PC-3 (cell line): ENCODE measurements at regions not wholly inside any gene's neighbourhood (a gene's known extent, or its start where the extent isn't known, plus 50 kb on each side); places are given as distances from the start of the nearest gene placed in this dataset.

ENCODE experiments used
- ATAC-seq: fragments of 200-7000 bp; cut with Tn5 transposase; 2 replicates; pipeline ENCODE4 v1.9.1; 2020; ENCODE audit warnings: mild to moderate bottlenecking, moderate library complexity
- BruUV-seq: library from RNA; stranded (reverse); fragments of 400-500 nt; replicated peaks from 2 replicates; lab custom pipeline; 2021; lab: Mats Ljungman, UMichigan
- CTCF ChIA-PET: fragments of 300-600 bp; sonication (Branson Sonifier 250); formaldehyde crosslinking; loops from one replicate; lab custom pipeline; 2022; ENCODE audit warnings: antibody characterized with exemption; lab: Charles Lee
- POLR2A ChIA-PET: fragments of 300-600 bp; sonication (Branson Sonifier 250); formaldehyde crosslinking; loops from one replicate; lab custom pipeline; 2022; ENCODE audit warnings: antibody characterized with exemption; ENCODE audit not compliant: unreplicated experiment; lab: Charles Lee
- DNase-seq: peaks from one replicate; pipeline ENCODE4 v3.0.0-alpha.2; 2015
- H2AFZ ChIP-seq: fragments of 300-600 bp; sonication (generic); 2 replicates; pipeline ENCODE4 v1.6.0; 2016; ENCODE audit warnings: antibody characterized with exemption, low read length
- H3F3A ChIP-seq: fragments of 300-600 bp; sonication (generic); one replicate; pipeline ENCODE4 v1.6.0; 2017; ENCODE audit warnings: antibody characterized with exemption, low read length, control low read depth, mild to moderate bottlenecking; ENCODE audit not compliant: unreplicated experiment
- H3K27ac ChIP-seq: fragments of 300-600 bp; sonication (generic); 2 replicates; pipeline ENCODE4 v1.5.1; 2016; ENCODE audit warnings: mild to moderate bottlenecking, low read length
- H3K27me3 ChIP-seq: fragments of 300-600 bp; sonication (generic); 2 replicates; pipeline ENCODE4 v1.6.1; 2016; ENCODE audit warnings: low read length, mixed read lengths
- H3K36me3 ChIP-seq: fragments of 300-600 bp; sonication (generic); 2 replicates; pipeline ENCODE4 v1.6.1; 2016; ENCODE audit warnings: low read depth, mixed run types, low read length, mixed read lengths
- H3K4me1 ChIP-seq: fragments of 300-600 bp; sonication (generic); 2 replicates; pipeline ENCODE4 v1.5.1; 2016; ENCODE audit warnings: low read length; ENCODE audit not compliant: insufficient read depth
- H3K4me2 ChIP-seq: fragments of 300-600 bp; sonication (generic); 2 replicates; pipeline ENCODE4 v1.6.0; 2016; ENCODE audit warnings: low read length
- H3K4me3 ChIP-seq: fragments of 300-600 bp; sonication (generic); 2 replicates; pipeline ENCODE4 v1.5.1; 2016; ENCODE audit warnings: mild to moderate bottlenecking, low read length, mixed read lengths
- H3K79me2 ChIP-seq: fragments of 300-600 bp; sonication (generic); 2 replicates; pipeline ENCODE4 v1.6.1; 2017; ENCODE audit warnings: low read length, mixed read lengths
- H3K9ac ChIP-seq: fragments of 300-600 bp; sonication (generic); 2 replicates; pipeline ENCODE4 v1.6.0; 2016; ENCODE audit warnings: mild to moderate bottlenecking, low read length
- H3K9me2 ChIP-seq: fragments of 300-600 bp; sonication (generic); replicated peaks from 2 replicates; pipeline ENCODE4 v1.6.1; 2016; ENCODE audit warnings: mixed run types, low read length, mixed read lengths
- H3K9me3 ChIP-seq: fragments of 300-600 bp; sonication (generic); 2 replicates; pipeline ENCODE4 v1.6.1; 2016; ENCODE audit warnings: low read length, mixed read lengths
- H4K20me1 ChIP-seq: fragments of 300-600 bp; sonication (generic); 2 replicates; pipeline ENCODE4 v1.6.1; 2016; ENCODE audit warnings: low read length, mixed read lengths
- EZH2 ChIP-seq: fragments of 300-600 bp; sonication (generic); IDR thresholded peaks from one replicate; pipeline ENCODE4 v1.6.1; 2017; ENCODE audit warnings: antibody characterized with exemption, mild to moderate bottlenecking, low read length; ENCODE audit not compliant: unreplicated experiment
- EZH2phosphoT487 ChIP-seq: fragments of 300-600 bp; sonication (generic); IDR thresholded peaks from 2 replicates; pipeline ENCODE4 v1.6.1; 2018; ENCODE audit warnings: mild to moderate bottlenecking, antibody characterized with exemption, low read length, borderline replicate concordance
- intact Hi-C: fragments of 100-400 bp; cut with micrococcal nuclease; formaldehyde crosslinking; loops from 2 replicates; pipeline ENCODE4 v1.9.0; 2023
- TF ChIP-seq, protein P1 (sequence below): fragments of 300-600 bp; sonication (generic); conservative IDR thresholded peaks from 2 replicates; pipeline ENCODE4 v1.5.1; 2017; ENCODE audit warnings: antibody characterized with exemption, low read depth, mild to moderate bottlenecking, low read length

DNA sequence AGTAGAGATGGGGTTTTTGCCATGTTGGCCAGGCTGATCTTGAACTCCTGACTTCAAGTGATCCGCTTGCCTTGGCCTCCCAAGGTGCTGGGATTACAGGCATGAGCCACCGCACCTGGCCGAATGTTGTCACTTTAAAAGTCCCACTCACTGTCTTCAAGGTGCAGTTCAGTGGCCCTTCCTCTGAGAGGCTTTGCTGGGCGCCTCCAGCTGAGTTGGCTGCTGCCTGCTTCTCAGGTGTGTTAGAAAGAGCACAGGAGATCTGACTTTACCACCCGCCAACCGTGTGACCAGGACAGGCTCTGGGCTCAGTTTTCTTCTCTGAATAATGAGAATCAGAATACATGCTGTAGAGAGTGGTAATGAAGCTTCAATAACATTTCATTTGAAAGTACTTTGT lies 207.4 kb downstream of the CEP135 start:
- H3K9me3 ChIP-seq, result no peaks in the 10 kb centered on the region
- H3K27ac ChIP-seq, result no peak overlapping the region
- intact Hi-C loops, result no loop called here
- ChIA-PET POLR2A (no interaction called here), CTCF (no interaction called here)
- ATAC-seq, result no peak
- no peaks in the 10 kb centered on the region for H3K36me3 ChIP-seq
- no peaks in the 10 kb centered on the region for H3K4me1 ChIP-seq
- BruUV-seq, result no TSS peak
- H4K20me1 ChIP-seq, result no peaks in the 10 kb centered on the region
- no peak for DNase-seq
- no peaks in the 10 kb centered on the region for H3F3A ChIP-seq
- H3K4me2 ChIP-seq, result no peak overlapping the region
- no peak overlapping the region for H3K4me3 ChIP-seq
- H3K9ac ChIP-seq, result no peak overlapping the region
- H2AFZ ChIP-seq, result no peak overlapping the region
- no peaks in the 10 kb centered on the region for H3K9me2 ChIP-seq
- H3K79me2 ChIP-seq, result no peaks in the 10 kb centered on the region
- TF ChIP-seq, protein P1, sequence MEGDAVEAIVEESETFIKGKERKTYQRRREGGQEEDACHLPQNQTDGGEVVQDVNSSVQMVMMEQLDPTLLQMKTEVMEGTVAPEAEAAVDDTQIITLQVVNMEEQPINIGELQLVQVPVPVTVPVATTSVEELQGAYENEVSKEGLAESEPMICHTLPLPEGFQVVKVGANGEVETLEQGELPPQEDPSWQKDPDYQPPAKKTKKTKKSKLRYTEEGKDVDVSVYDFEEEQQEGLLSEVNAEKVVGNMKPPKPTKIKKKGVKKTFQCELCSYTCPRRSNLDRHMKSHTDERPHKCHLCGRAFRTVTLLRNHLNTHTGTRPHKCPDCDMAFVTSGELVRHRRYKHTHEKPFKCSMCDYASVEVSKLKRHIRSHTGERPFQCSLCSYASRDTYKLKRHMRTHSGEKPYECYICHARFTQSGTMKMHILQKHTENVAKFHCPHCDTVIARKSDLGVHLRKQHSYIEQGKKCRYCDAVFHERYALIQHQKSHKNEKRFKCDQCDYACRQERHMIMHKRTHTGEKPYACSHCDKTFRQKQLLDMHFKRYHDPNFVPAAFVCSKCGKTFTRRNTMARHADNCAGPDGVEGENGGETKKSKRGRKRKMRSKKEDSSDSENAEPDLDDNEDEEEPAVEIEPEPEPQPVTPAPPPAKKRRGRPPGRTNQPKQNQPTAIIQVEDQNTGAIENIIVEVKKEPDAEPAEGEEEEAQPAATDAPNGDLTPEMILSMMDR, result no peak
- 0 out of 2 replicates have a peak, but pooled peaks cover 4% of the 10 kb centered on the region for H3K27me3 ChIP-seq

DNA sequence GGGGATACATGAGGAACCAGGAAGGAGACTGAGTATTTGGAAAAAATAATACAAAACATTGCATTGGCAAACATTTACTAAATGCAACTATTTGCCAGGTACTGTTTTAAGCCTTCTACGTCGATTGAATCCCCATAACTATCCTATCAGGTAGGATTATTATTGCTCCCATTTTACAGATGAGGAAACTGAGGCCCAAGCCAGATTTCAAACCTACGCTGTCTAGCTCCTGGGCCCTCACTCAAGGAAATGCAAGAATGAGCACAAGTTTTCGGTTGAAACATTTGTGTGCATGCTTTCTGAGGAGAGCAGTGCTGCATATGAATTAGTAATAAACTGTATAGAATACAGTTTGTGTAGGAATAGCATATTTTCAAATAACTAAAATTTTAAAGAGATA lies 206.7 kb downstream of the CEP135 start:
- H3K36me3 ChIP-seq, result no peaks in the 10 kb centered on the region
- no peaks in the 10 kb centered on the region for H3K79me2 ChIP-seq
- no peaks in the 10 kb centered on the region for H3K4me1 ChIP-seq
- no peaks in the 10 kb centered on the region for H4K20me1 ChIP-seq
- H3K27ac ChIP-seq, result no peak overlapping the region
- H2AFZ ChIP-seq, result no peak overlapping the region
- ATAC-seq (no peak), DNase-seq (no peak)
- TF ChIP-seq, protein P1, result no peak
- ChIA-PET POLR2A (no interaction called here), CTCF (no interaction called here)
- H3K27me3 ChIP-seq, result 0 out of 2 replicates have a peak, but pooled peaks cover 4% of the 10 kb centered on the region
- intact Hi-C loops, result no loop called here
- BruUV-seq, result no TSS peak
- no peak overlapping the region for H3K4me2 ChIP-seq
- H3F3A ChIP-seq, result no peaks in the 10 kb centered on the region
- H3K9me3 ChIP-seq, result no peaks in the 10 kb centered on the region
- no peak overlapping the region for H3K9ac ChIP-seq
- no peak overlapping the region for H3K4me3 ChIP-seq
- no peaks in the 10 kb centered on the region for H3K9me2 ChIP-seq

DNA sequence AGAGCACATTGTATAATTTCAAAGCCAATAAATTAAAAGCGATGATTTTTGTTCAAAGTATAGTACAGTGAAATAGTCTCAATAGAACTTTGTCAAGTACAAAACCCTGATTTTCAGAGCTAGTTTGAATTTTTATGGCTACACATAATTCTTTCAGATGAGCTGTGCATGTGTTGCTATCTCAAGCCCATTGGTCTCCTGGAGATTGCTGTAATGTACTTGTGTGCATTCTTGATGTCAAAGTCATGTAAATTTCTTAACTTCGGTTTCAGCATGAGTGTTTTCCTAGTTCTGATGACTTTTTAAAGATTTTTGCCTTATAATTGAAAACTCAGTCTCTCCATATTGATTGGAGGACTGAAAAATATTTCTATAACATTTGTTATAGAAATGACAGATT lies 200.8 kb downstream of the CEP135 start:
- 0 out of 2 replicates have a peak, but pooled peaks cover 4% of the 10 kb centered on the region for H3K27me3 ChIP-seq
- no peaks in the 10 kb centered on the region for H3K9me2 ChIP-seq
- no peaks in the 10 kb centered on the region for H3K9me3 ChIP-seq
- no peaks in the 10 kb centered on the region for H4K20me1 ChIP-seq
- no peak overlapping the region for H2AFZ ChIP-seq
- intact Hi-C loops, result no loop called here
- ChIA-PET CTCF (no interaction called here), POLR2A (no interaction called here)
- H3F3A ChIP-seq, result no peaks in the 10 kb centered on the region
- no peak overlapping the region for H3K27ac ChIP-seq
- ATAC-seq (no peak), DNase-seq (no peak)
- TF ChIP-seq EZH2, result no peak
- no peak for TF ChIP-seq EZH2phosphoT487
- TF ChIP-seq, protein P1, result no peak
- H3K9ac ChIP-seq, result no peak overlapping the region
- no peaks in the 10 kb centered on the region for H3K4me1 ChIP-seq
- H3K36me3 ChIP-seq, result no peaks in the 10 kb centered on the region
- H3K4me3 ChIP-seq, result no peak overlapping the region
- BruUV-seq, result no TSS peak
- no peaks in the 10 kb centered on the region for H3K79me2 ChIP-seq
- no peak overlapping the region for H3K4me2 ChIP-seq
